ENCODE measurements at regions not wholly inside any gene's neighbourhood (a gene's known extent, or its start where the extent isn't known, plus 50 kb on each side); places are given as distances from the start of the nearest gene placed in this dataset.

GRCh38 chr11:115085461-115086210 lies 407.3 kb downstream of the NXPE2 start:
- DNase-seq: peak; percentile 55

DNA sequence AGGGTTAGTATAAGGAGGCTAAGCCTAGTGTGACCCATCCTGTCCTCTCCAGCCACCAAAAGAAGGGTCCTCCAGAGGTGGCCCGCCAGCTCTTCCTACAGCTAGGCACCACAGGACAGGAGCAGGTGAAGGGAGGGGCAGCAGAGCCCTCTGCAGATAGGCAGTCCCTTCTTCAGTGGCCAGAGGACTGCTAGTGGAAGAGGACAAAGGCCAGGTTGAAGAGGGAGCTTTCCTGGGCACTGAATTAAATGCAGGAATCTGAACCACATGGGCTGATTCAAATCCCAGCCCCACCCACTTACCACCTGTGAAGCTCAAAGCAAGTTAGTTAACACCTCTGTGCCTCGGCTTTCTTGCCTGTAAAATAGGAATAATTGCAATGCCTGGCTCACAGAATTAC lies 409.5 kb downstream of the NXPE2 start:
- DNase-seq: no peak

DNA sequence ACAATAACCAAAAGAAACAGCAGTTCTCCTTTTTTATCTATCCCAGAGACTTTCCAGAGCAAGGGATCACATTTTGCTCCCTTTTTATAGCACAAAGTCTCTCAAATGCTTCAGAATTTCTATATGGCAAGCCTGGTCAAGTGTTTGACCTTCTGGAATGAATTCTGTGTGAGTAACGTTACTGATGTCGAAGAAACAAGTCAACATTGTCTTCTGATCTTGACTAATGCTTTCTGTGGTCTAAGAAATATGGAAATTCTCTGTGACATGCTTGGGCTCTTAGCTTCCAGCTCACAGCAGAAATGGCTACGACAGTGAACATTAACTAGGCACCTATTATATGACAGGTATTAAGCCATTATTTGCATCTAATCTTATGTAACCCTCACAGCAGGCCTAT lies 411.7 kb downstream of the CADM1 start:
- no peak for DNase-seq

- DNase-seq: no peak
These were observed 406.3 kb downstream of the CADM1 start for GRCh38 chr11:115097796-115098408.

- DNase-seq: no peak
These were observed 403.5 kb downstream of the CADM1 start for GRCh38 chr11:115100706-115101105.

DNA sequence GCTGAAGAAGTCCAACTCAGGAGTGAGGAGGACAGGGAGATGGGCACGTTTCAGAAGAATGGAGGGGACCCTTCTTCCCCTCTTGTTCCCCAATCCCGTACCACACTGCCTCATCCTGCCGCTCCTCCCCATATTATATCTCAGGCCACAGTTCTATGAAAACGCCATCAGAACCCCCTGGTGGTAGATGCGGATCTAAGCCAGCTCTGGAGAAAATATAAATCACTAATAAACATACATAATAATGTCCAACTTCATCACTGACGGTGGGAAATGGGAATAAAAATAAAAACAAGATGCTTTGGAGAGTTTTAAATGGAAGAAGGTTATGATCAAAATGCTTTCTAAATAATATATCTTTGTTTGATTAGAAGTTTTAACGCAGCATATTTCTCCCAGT lies 400.3 kb downstream of the CADM1 start:
- no peak for DNase-seq

GRCh38 chr11:115104851-115105453 lies 399.3 kb downstream of the CADM1 start:
- DNase-seq: no peak

GRCh38 chr11:115111066-115111465 lies 393.1 kb downstream of the CADM1 start:
- DNase-seq: no peak

DNA sequence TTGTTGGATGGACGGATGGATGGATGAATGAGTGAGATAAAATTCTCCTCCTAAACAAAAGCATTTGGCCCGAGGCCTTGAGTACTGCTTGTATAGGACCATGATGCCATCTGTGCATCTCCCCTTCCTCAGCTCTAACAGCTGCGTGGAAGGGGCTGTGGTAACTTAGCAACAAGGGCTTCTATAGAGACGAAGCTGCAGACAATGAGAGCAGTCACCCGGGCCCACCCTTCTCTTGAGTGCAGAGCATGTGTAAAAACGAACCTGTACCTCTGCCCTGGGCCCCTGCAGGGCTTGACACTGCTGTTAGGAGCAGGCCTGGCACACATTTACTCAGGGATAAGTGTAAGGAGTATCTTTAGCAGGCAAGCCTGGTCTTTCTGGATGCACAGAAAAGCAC lies 391.5 kb downstream of the CADM1 start:
- no peak for DNase-seq

GRCh38 chr11:115117956-115118493 lies 386.2 kb downstream of the CADM1 start:
- DNase-seq: no peak

DNA sequence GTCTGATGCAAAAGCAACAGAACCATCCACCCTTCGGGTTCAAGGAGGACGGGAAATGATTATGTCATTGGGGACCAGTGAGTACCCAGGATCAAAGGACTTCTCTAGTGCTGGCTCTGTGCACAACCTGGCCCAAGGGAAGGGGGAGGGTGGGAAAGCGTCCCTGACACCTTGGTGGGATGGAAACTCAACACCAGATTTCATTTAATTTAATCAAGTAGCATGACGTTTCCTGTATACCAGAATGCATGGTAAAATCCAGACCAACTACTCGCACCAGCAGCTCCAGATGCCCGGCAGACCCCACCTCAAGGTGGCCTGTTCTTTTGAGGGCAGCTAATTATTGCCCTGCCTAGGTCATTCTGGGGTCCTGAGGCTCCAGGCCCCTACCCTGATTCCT lies 385.1 kb downstream of the CADM1 start:
- DNase-seq: no peak

Data from COR-L47 (cell line).